H9 (cell line): ENCODE measurements at regions not wholly inside any gene's neighbourhood (a gene's known extent, or its start where the extent isn't known, plus 50 kb on each side); places are given as distances from the start of the nearest gene placed in this dataset.
A peak's percentile ranks its signal among the peaks of the same experiment; 100 is the strongest.

ENCODE experiments used
- DNase-seq: peaks from one replicate; pipeline ENCODE4 v3.0.0-alpha.2; 2017
- H2AFZ ChIP-seq: one replicate; pipeline ENCODE4 v1.6.1; 2013; ENCODE audit warnings: mild to moderate bottlenecking, low read length, control low read depth, moderate library complexity
- H2AK5ac ChIP-seq: 2 replicates; pipeline ENCODE4 v1.6.1; 2013; ENCODE audit warnings: low read length, control low read depth, mixed read lengths; ENCODE audit not compliant: insufficient read length
- H2BK120ac ChIP-seq: one replicate; pipeline ENCODE4 v1.6.1; 2013; ENCODE audit warnings: low read depth, mild to moderate bottlenecking, low read length, control low read depth, inconsistent platforms; ENCODE audit not compliant: poor library complexity, severe bottlenecking
- H2BK12ac ChIP-seq: 2 replicates; pipeline ENCODE4 v1.6.1; 2013; ENCODE audit warnings: low read length, control low read depth, mixed read lengths, low read depth; ENCODE audit not compliant: insufficient read length
- H2BK15ac ChIP-seq: 2 replicates; pipeline ENCODE4 v1.6.1; 2013; ENCODE audit warnings: low read depth, low read length, control low read depth
- H2BK20ac ChIP-seq: one replicate; pipeline ENCODE4 v1.6.1; 2013; ENCODE audit warnings: low read depth, mild to moderate bottlenecking, low read length, control low read depth, inconsistent platforms; ENCODE audit not compliant: poor library complexity, severe bottlenecking
- H2BK5ac ChIP-seq: 2 replicates; pipeline ENCODE4 v1.6.1; 2013; ENCODE audit warnings: low read length, control low read depth, mixed read lengths; ENCODE audit not compliant: insufficient read length
- H3K14ac ChIP-seq: 2 replicates; pipeline ENCODE4 v1.6.1; 2013; ENCODE audit warnings: low read length, control low read depth; ENCODE audit not compliant: insufficient read depth
- H3K18ac ChIP-seq: 2 replicates; pipeline ENCODE4 v1.6.1; 2013; ENCODE audit warnings: low read depth, mild to moderate bottlenecking, mixed read lengths, low read length, control low read depth; ENCODE audit not compliant: insufficient read length
- H3K23ac ChIP-seq: 2 replicates; pipeline ENCODE4 v1.6.1; 2013; ENCODE audit warnings: low read length, control low read depth, mixed read lengths, low read depth; ENCODE audit not compliant: insufficient read length
- H3K23me2 ChIP-seq: 2 replicates; pipeline ENCODE4 v1.6.1; 2013; ENCODE audit warnings: low read depth, mild to moderate bottlenecking, mixed read lengths, low read length, control low read depth; ENCODE audit not compliant: insufficient read length, poor library complexity, severe bottlenecking
- H3K27ac ChIP-seq: 2 replicates; pipeline ENCODE4 v1.5.1; 2013; ENCODE audit warnings: low read length, control low read depth, mixed read lengths, low read depth; ENCODE audit not compliant: insufficient read length
- H3K27me3 ChIP-seq: 2 replicates; pipeline ENCODE4 v1.6.1; 2013; ENCODE audit warnings: low read length, control low read depth, inconsistent platforms; ENCODE audit not compliant: insufficient read depth
- H3K4ac ChIP-seq: 2 replicates; pipeline ENCODE4 v1.6.1; 2013; ENCODE audit warnings: low read depth, mild to moderate bottlenecking, control low read depth, inconsistent platforms, low read length, moderate library complexity
- H3K4me1 ChIP-seq: 2 replicates; pipeline ENCODE4 v1.6.1; 2013; ENCODE audit warnings: low read length, control low read depth, inconsistent platforms; ENCODE audit not compliant: insufficient read depth
- H3K4me2 ChIP-seq: 2 replicates; pipeline ENCODE4 v1.6.1; 2013; ENCODE audit warnings: low read length, control low read depth, mixed read lengths; ENCODE audit not compliant: insufficient read length, insufficient read depth
- H3K56ac ChIP-seq: 2 replicates; pipeline ENCODE4 v1.6.1; 2013; ENCODE audit warnings: low read depth, mild to moderate bottlenecking, mixed read lengths, low read length, control low read depth; ENCODE audit not compliant: insufficient read length
- H3K79me1 ChIP-seq: 2 replicates; pipeline ENCODE4 v1.6.1; 2013; ENCODE audit warnings: low read depth, mild to moderate bottlenecking, moderate library complexity, low read length, control low read depth, inconsistent platforms; ENCODE audit not compliant: insufficient read depth, poor library complexity, severe bottlenecking
- H3K79me2 ChIP-seq: 2 replicates; pipeline ENCODE4 v1.6.1; 2013; ENCODE audit warnings: low read length, control low read depth, inconsistent platforms; ENCODE audit not compliant: insufficient read depth
- H3K9ac ChIP-seq: 2 replicates; pipeline ENCODE4 v1.6.1; 2013; ENCODE audit warnings: low read length, control low read depth, mixed read lengths; ENCODE audit not compliant: insufficient read length; ENCODE audit errors: extremely low read depth
- H3K9me3 ChIP-seq: one replicate; pipeline ENCODE4 v1.6.1; 2013; ENCODE audit warnings: low read depth, low read length, inconsistent platforms; ENCODE audit not compliant: control insufficient read depth
- H3T11ph ChIP-seq: one replicate; pipeline ENCODE4 v1.6.1; 2013; ENCODE audit warnings: mild to moderate bottlenecking, low read length, control low read depth, inconsistent platforms
- H4K20me1 ChIP-seq: one replicate; pipeline ENCODE4 v1.6.1; 2013; ENCODE audit not compliant: control insufficient read depth, insufficient read length, insufficient read depth
- H4K5ac ChIP-seq: 2 replicates; pipeline ENCODE4 v1.6.1; 2013; ENCODE audit warnings: low read depth, mild to moderate bottlenecking, mixed read lengths, low read length, control low read depth; ENCODE audit not compliant: insufficient read length
- H4K8ac ChIP-seq: replicated peaks from 2 replicates; pipeline ENCODE4 v1.6.1; 2013; ENCODE audit warnings: low read length, control low read depth, mixed read lengths, low read depth; ENCODE audit not compliant: insufficient read length
- H4K91ac ChIP-seq: 2 replicates; pipeline ENCODE4 v1.6.1; 2013; ENCODE audit warnings: low read depth, mild to moderate bottlenecking, moderate library complexity, mixed read lengths, low read length, control low read depth; ENCODE audit not compliant: insufficient read length
- H3K27ac Mint-ChIP-seq, 3 experiments: 2 replicates in 2 of 3; 3 replicates in 1 of 3; pipeline ENCODE4 v1.8.0; 2020 to 2021; ENCODE audit warnings: mixed read lengths in 3 of 3, mild to moderate bottlenecking in 1 of 3, moderate library complexity in 1 of 3
- H3K27me3 Mint-ChIP-seq: 2 replicates; pipeline ENCODE4 v1.8.0; 2021; ENCODE audit warnings: low read depth, mild to moderate bottlenecking, moderate library complexity, mixed read lengths
- H3K36me3 Mint-ChIP-seq, 3 experiments: 2 replicates in 2 of 3; 3 replicates in 1 of 3; pipeline ENCODE4 v1.8.0; 2020 to 2021; ENCODE audit warnings: low read depth in 3 of 3, mixed read lengths in 3 of 3; ENCODE audit not compliant: insufficient read depth in 1 of 3
- H3K4me1 Mint-ChIP-seq, 2 experiments: 2 replicates each; pipeline ENCODE4 v1.8.0; 2020; ENCODE audit warnings: mixed read lengths in 2 of 2
- H3K4me3 Mint-ChIP-seq, 2 experiments: 2 replicates in 1 of 2; 3 replicates in 1 of 2; pipeline ENCODE4 v1.8.0; 2020 to 2021; ENCODE audit warnings: mild to moderate bottlenecking in 2 of 2, mixed read lengths in 2 of 2, moderate library complexity in 1 of 2
- H3K9me3 Mint-ChIP-seq, 2 experiments: 2 replicates in 1 of 2; 3 replicates in 1 of 2; pipeline ENCODE4 v1.8.0; 2020; ENCODE audit warnings: mild to moderate bottlenecking in 2 of 2, mixed read lengths in 2 of 2, moderate library complexity in 1 of 2
- WGBS: extraction: QIAGEN DNeasy Blood & Tissue Kit; methylation state at CpG from one replicate; pipeline ENCODE4 v1.1.7; 2013; ENCODE audit warnings: missing lambda C conversion rate, low lambda C conversion rate, mixed read lengths; ENCODE audit not compliant: insufficient read length; ENCODE audit errors: extremely low coverage; 5-methylcytosine and 5-hydroxymethylcytosine counted together
- TF ChIP-seq, protein P1 (sequence below): fragments of 200-600 bp; sonication (generic); conservative IDR thresholded peaks from 3 replicates; pipeline ENCODE4 v1.8.0; 2021; ENCODE audit warnings: antibody characterized with exemption, mild to moderate bottlenecking

GRCh38 chr5:15234911-15235310 lies 265.1 kb upstream of the FBXL7 start:
- Histone ChIP-seq H3K79me2 (no peaks in the 10 kb centered on the region; the same call in 1 of the 2 replicates), H2AFZ (no peak overlapping the region), H3K79me1 (no peaks in the 10 kb centered on the region), H3K4me2 (no peak overlapping the region), H3K4me1 (peaks cover 1% of the 10 kb centered on the region; the same call in 1 of the 2 replicates), H2AK5ac (no peak overlapping the region), H3K4ac (no peak overlapping the region), H3K9me3 (no peaks in the 10 kb centered on the region), H3T11ph (no peak overlapping the region), H3K23me2 (no peaks in the 10 kb centered on the region), H2BK12ac (no peak overlapping the region), H3K18ac (no peak overlapping the region), H2BK5ac (no peak overlapping the region), H2BK20ac (no peak overlapping the region), H2BK120ac (no peak overlapping the region), H4K20me1 (no peaks in the 10 kb centered on the region), H3K27ac (no peak overlapping the region), H3K23ac (no peak overlapping the region), H4K5ac (no peak overlapping the region), H3K9ac (no peak overlapping the region), H3K27me3 (no peaks in the 10 kb centered on the region), H4K91ac (no peak overlapping the region), H3K56ac (no peak overlapping the region), H3K14ac (no peak overlapping the region), H4K8ac (no peak overlapping the region), H2BK15ac (no peak overlapping the region)
- peak overlapping the region in 1 of 3 experiments; percentile 52; a peak in 2 of 7 replicates for H3K27ac Mint-ChIP-seq
- peaks cover 2% of the 10 kb centered on the region; the same call in 1 of the 2 replicates for H3K27me3 Mint-ChIP-seq
- peaks cover 14 to 21% of the 10 kb centered on the region in 2 experiments for H3K4me1 Mint-ChIP-seq
- peaks cover 3 to 7% (median 5%) of the 10 kb centered on the region in 3 experiments; a peak in 5 of 7 replicates for H3K36me3 Mint-ChIP-seq
- no peak overlapping the region for H3K4me3 Mint-ChIP-seq
- no CpG with 5 or more reads among the region's 1 CpG for WGBS
- peaks cover 7 to 12% of the 10 kb centered on the region in 2 experiments for H3K9me3 Mint-ChIP-seq
- DNase-seq = no peak
- TF ChIP-seq, protein P1, sequence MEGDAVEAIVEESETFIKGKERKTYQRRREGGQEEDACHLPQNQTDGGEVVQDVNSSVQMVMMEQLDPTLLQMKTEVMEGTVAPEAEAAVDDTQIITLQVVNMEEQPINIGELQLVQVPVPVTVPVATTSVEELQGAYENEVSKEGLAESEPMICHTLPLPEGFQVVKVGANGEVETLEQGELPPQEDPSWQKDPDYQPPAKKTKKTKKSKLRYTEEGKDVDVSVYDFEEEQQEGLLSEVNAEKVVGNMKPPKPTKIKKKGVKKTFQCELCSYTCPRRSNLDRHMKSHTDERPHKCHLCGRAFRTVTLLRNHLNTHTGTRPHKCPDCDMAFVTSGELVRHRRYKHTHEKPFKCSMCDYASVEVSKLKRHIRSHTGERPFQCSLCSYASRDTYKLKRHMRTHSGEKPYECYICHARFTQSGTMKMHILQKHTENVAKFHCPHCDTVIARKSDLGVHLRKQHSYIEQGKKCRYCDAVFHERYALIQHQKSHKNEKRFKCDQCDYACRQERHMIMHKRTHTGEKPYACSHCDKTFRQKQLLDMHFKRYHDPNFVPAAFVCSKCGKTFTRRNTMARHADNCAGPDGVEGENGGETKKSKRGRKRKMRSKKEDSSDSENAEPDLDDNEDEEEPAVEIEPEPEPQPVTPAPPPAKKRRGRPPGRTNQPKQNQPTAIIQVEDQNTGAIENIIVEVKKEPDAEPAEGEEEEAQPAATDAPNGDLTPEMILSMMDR = no peak
